Suprapubic skin (tissue), 3 donors: ENCODE measurements at regions not wholly inside any gene's neighbourhood (a gene's known extent, or its start where the extent isn't known, plus 50 kb on each side); places are given as distances from the start of the nearest gene placed in this dataset.

Source experiments
- POLR2AphosphoS5 ChIP-seq, 3 donors: sonication (generic); formaldehyde crosslinking; IDR thresholded peaks; one replicate each; pipeline ENCODE4 v1.6.1; 2017; ENCODE audit warnings: antibody characterized with exemption in 3 of 3
- TF ChIP-seq, protein P1 (sequence below), 2 donors: fragments of 200-600 bp in 1 of 2; fragments of 450-650 bp in 1 of 2; sonication (generic) in 1 of 2; IDR thresholded peaks; one replicate each; pipeline ENCODE4 v1.5.1; 2016 to 2019; ENCODE audit warnings: antibody characterized with exemption in 2 of 2, mild to moderate bottlenecking in 1 of 2, moderate library complexity in 1 of 2

DNA sequence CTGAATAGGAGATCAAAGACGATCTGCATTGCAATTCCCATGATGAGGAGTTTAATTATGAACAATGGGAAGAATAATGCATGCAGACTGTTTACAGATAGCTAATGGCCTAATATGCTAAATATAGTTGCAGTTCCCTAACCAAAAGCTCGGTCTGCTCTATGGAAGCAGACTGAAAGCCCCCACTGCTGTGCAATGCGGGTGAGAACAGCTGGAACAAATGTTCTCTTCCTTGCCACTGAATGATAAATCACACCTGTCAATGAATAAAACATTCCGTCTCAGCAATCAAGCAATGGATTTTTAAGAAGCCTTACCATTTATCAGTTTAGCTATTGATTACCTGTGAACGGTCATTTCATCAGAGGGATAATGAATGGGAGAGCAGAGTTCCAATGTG lies 704.5 kb upstream of the RAB6C start:
- no peak for TF ChIP-seq POLR2AphosphoS5 (IDR thresholded peaks at IDR 0.05)
- TF ChIP-seq, protein P1, sequence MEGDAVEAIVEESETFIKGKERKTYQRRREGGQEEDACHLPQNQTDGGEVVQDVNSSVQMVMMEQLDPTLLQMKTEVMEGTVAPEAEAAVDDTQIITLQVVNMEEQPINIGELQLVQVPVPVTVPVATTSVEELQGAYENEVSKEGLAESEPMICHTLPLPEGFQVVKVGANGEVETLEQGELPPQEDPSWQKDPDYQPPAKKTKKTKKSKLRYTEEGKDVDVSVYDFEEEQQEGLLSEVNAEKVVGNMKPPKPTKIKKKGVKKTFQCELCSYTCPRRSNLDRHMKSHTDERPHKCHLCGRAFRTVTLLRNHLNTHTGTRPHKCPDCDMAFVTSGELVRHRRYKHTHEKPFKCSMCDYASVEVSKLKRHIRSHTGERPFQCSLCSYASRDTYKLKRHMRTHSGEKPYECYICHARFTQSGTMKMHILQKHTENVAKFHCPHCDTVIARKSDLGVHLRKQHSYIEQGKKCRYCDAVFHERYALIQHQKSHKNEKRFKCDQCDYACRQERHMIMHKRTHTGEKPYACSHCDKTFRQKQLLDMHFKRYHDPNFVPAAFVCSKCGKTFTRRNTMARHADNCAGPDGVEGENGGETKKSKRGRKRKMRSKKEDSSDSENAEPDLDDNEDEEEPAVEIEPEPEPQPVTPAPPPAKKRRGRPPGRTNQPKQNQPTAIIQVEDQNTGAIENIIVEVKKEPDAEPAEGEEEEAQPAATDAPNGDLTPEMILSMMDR (IDR thresholded peaks at IDR 0.05) = no peak
